ENCODE measurements at regions not wholly inside any gene's neighbourhood (a gene's known extent, or its start where the extent isn't known, plus 50 kb on each side); places are given as distances from the start of the nearest gene placed in this dataset.

DNA sequence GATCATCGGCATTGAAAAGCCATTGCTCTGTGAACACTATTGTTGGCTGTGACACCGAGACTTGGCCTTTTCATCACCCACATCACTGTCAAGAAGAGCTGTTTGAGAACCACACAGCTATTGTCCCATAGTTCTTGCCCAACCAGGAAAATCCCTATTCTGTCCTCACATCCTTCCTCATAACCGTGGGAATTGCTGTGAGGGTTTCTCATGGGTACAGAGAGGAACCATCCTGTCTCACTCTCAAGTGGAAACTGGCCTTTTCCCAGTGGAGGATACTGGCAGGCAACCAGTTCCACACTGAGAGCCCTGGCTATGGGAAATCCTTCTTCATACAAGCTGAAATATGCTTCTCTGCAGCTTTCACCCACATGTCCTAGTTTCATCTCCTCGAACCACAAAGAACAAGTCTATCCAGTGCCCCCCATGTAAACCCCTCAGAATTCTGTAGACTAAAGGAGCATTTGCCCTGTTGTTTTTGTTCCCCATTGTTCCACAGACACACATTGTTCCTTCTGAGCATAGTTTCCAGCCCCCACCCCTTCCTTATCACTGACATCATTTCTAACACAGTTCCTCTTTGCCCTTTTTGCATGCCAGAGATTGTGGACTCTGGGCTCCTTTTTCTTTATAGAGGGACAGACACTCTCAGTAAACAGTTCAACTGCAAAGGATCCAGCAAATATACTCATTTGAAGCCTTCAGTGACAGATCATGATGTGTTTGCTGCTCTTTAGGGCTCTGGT is 57.8 kb upstream of the C5orf46 start:
- no peak for DNase-seq

DNA sequence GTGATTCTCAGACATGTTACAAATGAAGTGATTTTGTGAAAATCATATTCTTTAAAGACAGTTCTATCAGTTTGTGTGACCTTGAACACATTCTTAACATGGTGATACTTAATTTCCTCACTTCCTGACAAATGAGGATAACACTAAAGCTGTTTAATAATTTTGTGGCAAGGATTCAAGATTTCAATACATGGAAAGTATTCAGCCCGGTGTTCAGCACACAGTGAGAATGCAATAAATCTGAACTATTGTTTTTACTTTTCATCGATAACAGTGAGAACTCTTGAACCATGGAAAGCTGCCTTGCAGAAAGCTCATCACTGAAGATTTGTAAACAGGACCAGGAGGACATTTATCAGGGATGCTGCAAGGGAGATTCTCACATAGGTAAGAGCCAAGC is 57.1 kb upstream of the C5orf46 start:
- DNase-seq: no peak

DNA sequence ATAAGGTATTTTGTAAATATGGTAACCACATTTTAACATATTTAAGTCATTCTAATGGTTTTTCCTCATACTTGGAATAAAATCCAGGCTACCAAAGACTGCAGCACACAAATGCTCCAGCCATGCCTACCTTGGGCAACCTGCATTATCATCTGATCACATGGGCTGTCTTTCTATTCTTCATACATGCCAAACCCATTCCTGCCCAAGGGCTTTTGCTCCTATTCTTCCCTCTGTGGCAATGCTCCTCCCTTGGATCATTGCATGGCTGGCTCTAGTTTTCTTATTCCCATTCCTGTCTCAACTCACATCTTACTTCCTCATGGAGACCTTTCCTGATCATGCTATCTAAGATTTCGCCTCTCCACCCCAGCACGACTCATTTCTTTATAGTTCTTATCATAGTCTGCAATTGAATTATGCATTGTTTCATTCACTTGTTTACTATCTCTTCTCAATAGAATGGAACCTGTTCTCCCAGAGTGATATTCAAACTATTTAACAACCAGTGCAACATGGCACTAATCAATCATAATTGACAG is 54.9 kb upstream of the C5orf46 start:
- DNase-seq: no peak

DNA sequence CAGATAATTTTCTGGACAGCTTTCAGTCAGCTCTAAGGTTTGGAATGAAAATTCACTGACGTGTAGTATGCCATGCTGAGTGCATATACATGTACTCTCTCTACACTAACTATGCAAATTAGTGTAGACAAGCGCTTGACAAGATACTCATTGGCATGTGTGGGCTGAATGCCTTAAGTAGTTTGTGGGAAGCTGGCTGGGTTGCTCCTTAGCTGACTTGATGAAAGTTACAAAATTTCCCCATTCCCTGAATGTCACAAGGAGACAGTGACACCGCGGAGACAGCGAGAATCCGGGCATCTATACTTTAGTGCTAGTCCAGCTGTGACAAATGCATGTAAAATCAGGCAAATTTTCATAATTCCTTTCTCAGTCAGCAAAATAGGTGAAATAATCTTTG is 51.6 kb upstream of the C5orf46 start:
- peak; percentile 71 for DNase-seq

DNA sequence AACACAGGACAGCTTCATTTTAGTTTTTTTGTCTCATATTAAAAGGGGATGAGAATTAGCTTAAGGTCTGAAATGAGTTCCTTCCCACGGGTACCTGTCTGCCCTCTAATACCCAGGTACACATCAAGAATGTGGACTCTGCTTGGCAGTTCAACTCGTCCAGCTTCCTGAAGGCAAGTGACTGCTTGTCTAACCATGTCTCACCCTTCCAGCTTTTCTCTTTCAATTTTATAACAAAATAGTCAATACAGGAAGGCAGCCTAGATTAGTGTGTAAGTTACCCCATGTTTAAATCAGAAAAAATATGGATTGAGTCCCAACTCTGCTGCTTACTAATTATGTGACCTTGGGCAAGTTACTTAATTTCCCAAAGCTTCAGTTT is 50.5 kb upstream of the C5orf46 start:
- DNase-seq: no peak

DNA sequence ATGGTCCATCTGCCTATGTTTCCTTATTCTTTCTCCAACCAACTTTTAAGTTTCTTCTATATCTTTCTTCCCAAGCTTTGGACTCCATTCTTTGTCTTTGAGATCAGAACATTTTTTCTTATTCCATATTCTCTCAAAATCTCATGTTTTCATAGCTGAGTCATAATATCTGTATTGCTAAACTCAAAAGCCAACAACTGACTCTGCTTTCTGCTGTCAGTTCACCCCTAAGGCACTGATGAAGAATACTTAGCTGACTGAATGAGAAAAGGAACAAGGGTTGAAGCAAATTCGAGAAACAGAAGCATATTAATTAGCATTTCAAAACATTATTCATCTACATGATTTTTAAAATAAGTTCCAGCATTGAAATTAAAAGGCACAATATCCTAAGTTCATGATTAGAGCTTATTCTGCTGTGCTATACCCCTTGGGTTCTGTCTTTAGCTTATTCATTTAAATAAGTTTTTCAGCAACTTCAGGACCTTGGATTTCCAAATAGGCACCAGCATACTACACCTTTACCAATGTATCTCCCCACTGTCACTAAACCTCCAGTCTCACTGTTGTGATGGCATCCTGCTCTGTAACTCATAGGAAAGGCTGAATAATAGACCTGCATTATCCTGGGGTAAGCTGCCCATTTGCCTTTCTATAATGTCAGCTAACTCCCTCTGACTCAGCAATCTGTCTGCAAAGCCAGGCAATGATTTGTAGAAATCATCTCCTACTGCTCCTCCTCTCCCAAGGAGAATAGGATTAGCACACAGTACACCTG is 49.9 kb upstream of the C5orf46 start:
- no peak for DNase-seq

All from NCI-H1048 (cell line).